ENCODE measurements at regions not wholly inside any gene's neighbourhood (a gene's known extent, or its start where the extent isn't known, plus 50 kb on each side); places are given as distances from the start of the nearest gene placed in this dataset.

GRCh38 chr1:93022580-93022979 is 56.5 kb upstream of the MTF2 start:
- H3K36me3 ChIP-seq (ENCODE audit: control insufficient read depth in 1 of 2, insufficient read depth in 2 of 2, low read length in 2 of 2): no peaks in the 10 kb centered on the region
- ATAC-seq (no peak), DNase-seq (ENCODE audit: low read depth, low spot score) (no peak)
- H3K9me2 ChIP-seq (ENCODE audit: insufficient read depth): no peaks in the 10 kb centered on the region
- no peak overlapping the region for H3K9ac ChIP-seq (ENCODE audit: low read length)
- no peaks in the 10 kb centered on the region for H3K9me3 ChIP-seq (ENCODE audit: control insufficient read depth in 1 of 2, insufficient read depth in 1 of 2, low read depth in 1 of 2, low read length in 2 of 2)
- TF ChIP-seq ATF3 (IDR thresholded peaks at IDR 0.05) (no peak), ZBTB33 (IDR thresholded peaks at IDR 0.05; ENCODE audit: extremely low read depth, insufficient replicate concordance, low read length) (no peak), EGR1 (IDR thresholded peaks at IDR 0.05; ENCODE audit: low read depth) (no peak)
- intact Hi-C loops (cut with micrococcal nuclease): no loop called here
- no peaks in the 10 kb centered on the region for H3K27me3 ChIP-seq (ENCODE audit: insufficient read depth, low read length)
- H3K27ac ChIP-seq (ENCODE audit: low read depth, low read length): no peak overlapping the region
- CTCF ChIA-PET: interaction anchor here (2.0 kb wide), 1 partner anchor 40 kb away, joined by 10 read pairs; no protein-coding TSS in a partner anchor
- RAD21 ChIA-PET (ENCODE audit: low non-redundant PET in 1 of 2, low total read pairs in 2 of 2, uncharacterized antibody in 2 of 2, unreplicated experiment in 2 of 2): no interaction called here
- H3K4me2 ChIP-seq (ENCODE audit: low read length): no peak overlapping the region
- H3K4me3 ChIP-seq (replicated peaks in 1 of 2; ENCODE audit: low read depth in 1 of 2, low read length in 2 of 2): no peak overlapping the region
- no peaks in the 10 kb centered on the region for H3K79me2 ChIP-seq (ENCODE audit: insufficient read depth, low read length)
- POLR2A ChIA-PET: no interaction called here
- no peaks in the 10 kb centered on the region for H3K4me1 ChIP-seq (ENCODE audit: control insufficient read depth in 1 of 2, insufficient read depth in 2 of 2, low read length in 2 of 2)
- BruUV-seq (replicated peaks): no TSS peak
- H4K20me1 ChIP-seq (ENCODE audit: insufficient read depth): no peaks in the 10 kb centered on the region
- no peak overlapping the region for H2AFZ ChIP-seq (ENCODE audit: low read depth, low read length, poor library complexity, severe bottlenecking)

DNA sequence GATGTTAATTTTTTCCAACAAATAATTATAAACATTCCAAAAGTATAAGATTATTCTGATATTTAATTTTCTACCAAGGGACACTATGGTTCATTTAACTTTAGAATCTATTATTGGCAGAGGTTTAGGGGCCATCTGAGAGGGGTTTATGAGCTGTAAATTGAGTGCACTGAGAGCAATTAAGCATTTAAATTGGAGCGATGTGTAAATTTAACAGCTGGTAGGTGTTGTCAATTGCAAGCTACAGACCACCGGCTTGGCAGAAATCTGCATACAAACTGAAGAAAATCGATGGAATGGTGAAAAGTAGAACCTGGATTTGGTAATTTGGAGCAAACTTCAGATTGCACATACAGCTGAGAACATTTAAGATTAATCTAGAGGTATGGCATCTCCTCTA is 55.8 kb upstream of the MTF2 start:
- no peak overlapping the region for H3K4me2 ChIP-seq (ENCODE audit: low read length)
- ChIA-PET POLR2A (no interaction called here), RAD21 (ENCODE audit: low non-redundant PET in 1 of 2, low total read pairs in 2 of 2, uncharacterized antibody in 2 of 2, unreplicated experiment in 2 of 2) (interaction anchor here in 1 of 2 experiments (0.7 kb wide), 1 partner anchor 55 kb away, joined by 3 read pairs; no protein-coding TSS in a partner anchor), CTCF (interaction anchor here (2.0 kb wide), 1 partner anchor 39 kb away, joined by 10 read pairs; no protein-coding TSS in a partner anchor)
- H3K79me2 ChIP-seq (ENCODE audit: insufficient read depth, low read length): no peaks in the 10 kb centered on the region
- ATAC-seq (no peak), DNase-seq (ENCODE audit: low read depth, low spot score) (no peak)
- H2AFZ ChIP-seq (ENCODE audit: low read depth, low read length, poor library complexity, severe bottlenecking): no peak overlapping the region
- H4K20me1 ChIP-seq (ENCODE audit: insufficient read depth): no peaks in the 10 kb centered on the region
- H3K9me3 ChIP-seq (ENCODE audit: control insufficient read depth in 1 of 2, insufficient read depth in 1 of 2, low read depth in 1 of 2, low read length in 2 of 2): no peaks in the 10 kb centered on the region
- H3K4me3 ChIP-seq (replicated peaks in 1 of 2; ENCODE audit: low read depth in 1 of 2, low read length in 2 of 2): no peak overlapping the region
- intact Hi-C loops (cut with micrococcal nuclease): no loop called here
- no peak overlapping the region for H3K9ac ChIP-seq (ENCODE audit: low read length)
- H3K27me3 ChIP-seq (ENCODE audit: insufficient read depth, low read length): no peaks in the 10 kb centered on the region; the same call in 1 of the 2 replicates
- H3K36me3 ChIP-seq (ENCODE audit: control insufficient read depth in 1 of 2, insufficient read depth in 2 of 2, low read length in 2 of 2): no peaks in the 10 kb centered on the region
- BruUV-seq (replicated peaks): no TSS peak
- no peaks in the 10 kb centered on the region for H3K9me2 ChIP-seq (ENCODE audit: insufficient read depth)
- H3K4me1 ChIP-seq (ENCODE audit: control insufficient read depth in 1 of 2, insufficient read depth in 2 of 2, low read length in 2 of 2): no peaks in the 10 kb centered on the region
- H3K27ac ChIP-seq (ENCODE audit: low read depth, low read length): no peak overlapping the region
- no peak for TF ChIP-seq EGR1 (IDR thresholded peaks at IDR 0.05; ENCODE audit: low read depth)
- no peak for TF ChIP-seq SRF (IDR thresholded peaks at IDR 0.05; ENCODE audit: low read depth)
- no peak for TF ChIP-seq ELF1 (IDR thresholded peaks at IDR 0.05; ENCODE audit: borderline replicate concordance, low read depth)
- TF ChIP-seq EZH2phosphoT487 (IDR thresholded peaks at IDR 0.05; ENCODE audit: borderline replicate concordance): no peak
- no peak for TF ChIP-seq JUND (IDR thresholded peaks at IDR 0.05)
- TF ChIP-seq ATF3 (IDR thresholded peaks at IDR 0.05): no peak
- no peak for TF ChIP-seq CEBPB (IDR thresholded peaks at IDR 0.05; ENCODE audit: low read depth)
- TF ChIP-seq YY1 (IDR thresholded peaks at IDR 0.05; ENCODE audit: extremely low read depth, insufficient replicate concordance, low read depth, low read length): no peak
- TF ChIP-seq EZH2 (IDR thresholded peaks at IDR 0.05): no peak
- no peak for TF ChIP-seq RAD21 (IDR thresholded peaks at IDR 0.05; ENCODE audit: low read depth)
- no peak for TF ChIP-seq SP1 (IDR thresholded peaks at IDR 0.05; ENCODE audit: low read depth)
- TF ChIP-seq ZBTB33 (IDR thresholded peaks at IDR 0.05; ENCODE audit: extremely low read depth, insufficient replicate concordance, low read length): no peak
- TF ChIP-seq POLR2A (IDR thresholded peaks at IDR 0.05; ENCODE audit: borderline replicate concordance, extremely low read depth, insufficient read depth, insufficient read length): no peak
- TF ChIP-seq CBX3 (IDR thresholded peaks at IDR 0.05; ENCODE audit: low read depth): no peak
